Smooth muscle cell (in vitro differentiated cells): ENCODE measurements at regions not wholly inside any gene's neighbourhood (a gene's known extent, or its start where the extent isn't known, plus 50 kb on each side); places are given as distances from the start of the nearest gene placed in this dataset.

ENCODE experiments used
- DNase-seq: peaks from one replicate; lab custom pipeline; 2025; ENCODE audit not compliant: unreplicated experiment; lab: John Stamatoyannopoulos, UW
- H2AFZ ChIP-seq: fragments of 200-600 bp; sonication (generic); 2 replicates; pipeline ENCODE4 v1.6.0; 2016; ENCODE audit warnings: antibody characterized with exemption, low read depth, mild to moderate bottlenecking
- H3F3A ChIP-seq: fragments of 200-600 bp; sonication (generic); 2 replicates; pipeline ENCODE4 v1.6.0; 2017; ENCODE audit warnings: antibody characterized with exemption, low read depth
- H3K27ac ChIP-seq: fragments of 200-600 bp; sonication (generic); 2 replicates; pipeline ENCODE4 v1.5.1; 2016; ENCODE audit warnings: low read depth, mild to moderate bottlenecking
- H3K27me3 ChIP-seq: fragments of 200-600 bp; sonication (generic); 2 replicates; pipeline ENCODE4 v1.6.1; 2016; ENCODE audit warnings: low read depth, mild to moderate bottlenecking
- H3K36me3 ChIP-seq: fragments of 200-600 bp; sonication (generic); 2 replicates; pipeline ENCODE4 v1.5.1; 2016; ENCODE audit warnings: low read depth
- H3K4me1 ChIP-seq: fragments of 200-600 bp; sonication (generic); 2 replicates; pipeline ENCODE4 v1.5.1; 2016; ENCODE audit warnings: low read depth
- H3K4me2 ChIP-seq: fragments of 200-600 bp; sonication (generic); 2 replicates; pipeline ENCODE4 v1.6.0; 2016; ENCODE audit warnings: mild to moderate bottlenecking
- H3K4me3 ChIP-seq: fragments of 200-600 bp; sonication (generic); 2 replicates; pipeline ENCODE4 v1.5.1; 2016; ENCODE audit warnings: mild to moderate bottlenecking
- H3K79me2 ChIP-seq: fragments of 200-600 bp; sonication (generic); 2 replicates; pipeline ENCODE4 v1.6.0; 2016; ENCODE audit warnings: low read depth, mild to moderate bottlenecking
- H3K9ac ChIP-seq: fragments of 200-600 bp; sonication (generic); 2 replicates; pipeline ENCODE4 v1.6.0; 2016; ENCODE audit warnings: low read depth
- H3K9me3 ChIP-seq: fragments of 200-600 bp; sonication (generic); replicated peaks from 2 replicates; pipeline ENCODE4 v1.5.1; 2016; ENCODE audit warnings: low read depth
- H4K20me1 ChIP-seq: fragments of 200-600 bp; sonication (generic); 2 replicates; pipeline ENCODE4 v1.6.0; 2016; ENCODE audit warnings: low read depth
- CTCF ChIP-seq: fragments of 200-600 bp; sonication (generic); IDR thresholded peaks from 2 replicates; pipeline ENCODE4 v1.5.1; 2017; ENCODE audit warnings: borderline replicate concordance, mild to moderate bottlenecking, antibody characterized with exemption; ENCODE audit not compliant: insufficient read depth, poor library complexity, severe bottlenecking
- WGBS: methylation state at CpG from one replicate; pipeline ENCODE4 v1.1.7; 2016; ENCODE audit warnings: low lambda C conversion rate; 5-methylcytosine and 5-hydroxymethylcytosine counted together

GRCh38 chr6:82568290-82568993, 204.8 kb downstream of the TPBG start:
- H3K9me3 ChIP-seq: no peaks in the 10 kb centered on the region
- no peak overlapping the region for H3K9ac ChIP-seq
- H3F3A ChIP-seq: no peaks in the 10 kb centered on the region
- no peak overlapping the region for H3K27ac ChIP-seq
- H2AFZ ChIP-seq: no peak overlapping the region
- H3K27me3 ChIP-seq: no peaks in the 10 kb centered on the region
- H3K79me2 ChIP-seq: no peaks in the 10 kb centered on the region
- no peaks in the 10 kb centered on the region for H4K20me1 ChIP-seq
- no peak overlapping the region for H3K4me2 ChIP-seq
- no peaks in the 10 kb centered on the region for H3K36me3 ChIP-seq
- WGBS: 86% methylated on average over 6 of the region's 6 CpGs
- no peak for DNase-seq
- H3K4me3 ChIP-seq: no peak overlapping the region
- TF ChIP-seq CTCF: no peak
- peaks cover 14% of the 10 kb centered on the region for H3K4me1 ChIP-seq

DNA sequence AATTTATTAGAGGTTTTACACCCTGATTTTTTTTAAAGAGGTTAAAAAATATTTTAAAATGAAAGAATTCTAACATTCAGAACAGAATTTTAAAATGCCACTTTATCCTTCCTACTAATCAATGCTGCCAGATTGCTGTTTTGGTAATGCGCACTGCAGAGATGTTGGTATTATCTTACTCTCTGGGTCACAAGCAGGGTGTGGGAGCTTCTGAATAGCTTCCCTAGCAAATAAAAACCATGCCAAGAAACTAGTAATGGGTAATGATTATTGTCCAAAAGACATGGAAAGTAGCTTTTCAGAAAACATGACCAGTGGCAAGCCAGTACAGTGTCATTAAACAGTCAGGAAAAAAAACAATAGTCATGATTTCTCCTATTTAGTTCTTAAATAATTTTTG, 205.4 kb downstream of the TPBG start:
- H3K4me1 ChIP-seq: peaks cover 15% of the 10 kb centered on the region
- H3F3A ChIP-seq: no peaks in the 10 kb centered on the region
- DNase-seq: no peak
- no peak overlapping the region for H3K27ac ChIP-seq
- H2AFZ ChIP-seq: no peak overlapping the region
- TF ChIP-seq CTCF: no peak
- 98% methylated on average over 1 of the region's 1 CpG for WGBS
- no peak overlapping the region for H3K9ac ChIP-seq
- H3K4me2 ChIP-seq: no peak overlapping the region
- H3K4me3 ChIP-seq: no peak overlapping the region
- no peaks in the 10 kb centered on the region for H4K20me1 ChIP-seq
- no peaks in the 10 kb centered on the region for H3K9me3 ChIP-seq
- H3K36me3 ChIP-seq: no peaks in the 10 kb centered on the region
- H3K79me2 ChIP-seq: no peaks in the 10 kb centered on the region
- no peaks in the 10 kb centered on the region for H3K27me3 ChIP-seq

- Histone ChIP-seq H2AFZ (no peak overlapping the region), H3F3A (no peaks in the 10 kb centered on the region), H3K27me3 (no peaks in the 10 kb centered on the region), H3K4me2 (no peak overlapping the region), H3K4me3 (no peak overlapping the region), H3K36me3 (no peaks in the 10 kb centered on the region), H3K4me1 (peaks cover 15% of the 10 kb centered on the region), H3K9me3 (no peaks in the 10 kb centered on the region), H3K9ac (no peak overlapping the region), H3K79me2 (no peaks in the 10 kb centered on the region), H4K20me1 (no peaks in the 10 kb centered on the region), H3K27ac (no peak overlapping the region)
- TF ChIP-seq CTCF: no peak
- DNase-seq: no peak
- WGBS: 89% methylated on average over 3 of the region's 3 CpGs
These were observed 206.5 kb downstream of the TPBG start for GRCh38 chr6:82570083-82570482.

DNA sequence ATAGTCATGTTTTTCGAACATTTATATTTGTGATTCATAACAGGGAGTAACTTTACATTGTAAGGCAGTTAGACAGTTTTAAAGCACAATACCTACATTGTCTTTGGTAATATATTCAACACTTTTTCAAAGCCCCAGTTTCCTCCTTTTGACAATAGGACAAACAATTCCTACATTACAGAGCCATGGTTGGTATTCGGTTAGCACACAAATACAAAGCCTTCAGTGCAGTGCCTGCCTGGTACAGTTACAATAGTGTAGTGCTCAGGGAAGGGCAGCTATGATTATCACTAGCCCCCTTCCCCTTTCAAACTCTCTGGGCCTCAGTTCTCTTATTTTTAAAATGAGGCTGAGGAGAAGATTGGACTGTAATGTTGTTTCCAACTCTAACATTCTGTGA, 207.8 kb downstream of the TPBG start:
- no peak overlapping the region for H3K4me2 ChIP-seq
- H3K4me3 ChIP-seq: no peak overlapping the region
- no peaks in the 10 kb centered on the region for H3K79me2 ChIP-seq
- H3K27ac ChIP-seq: no peak overlapping the region
- DNase-seq: no peak
- H3K9me3 ChIP-seq: peaks cover 2% of the 10 kb centered on the region
- H3K36me3 ChIP-seq: no peaks in the 10 kb centered on the region
- H3F3A ChIP-seq: no peaks in the 10 kb centered on the region
- no peaks in the 10 kb centered on the region for H4K20me1 ChIP-seq
- H2AFZ ChIP-seq: no peak overlapping the region
- TF ChIP-seq CTCF: no peak
- H3K27me3 ChIP-seq: no peaks in the 10 kb centered on the region
- peaks cover 15% of the 10 kb centered on the region for H3K4me1 ChIP-seq
- WGBS: 81% methylated on average over 2 of the region's 2 CpGs
- no peak overlapping the region for H3K9ac ChIP-seq
